ENCODE measurements at regions not wholly inside any gene's neighbourhood (a gene's known extent, or its start where the extent isn't known, plus 50 kb on each side); places are given as distances from the start of the nearest gene placed in this dataset.

- TF ChIP-seq EP300 (IDR thresholded peaks at IDR 0.05) (no peak), CTCF (IDR thresholded peaks at IDR 0.05) (no peak), POLR2A (IDR thresholded peaks at IDR 0.05) (no peak)
Measured at GRCh38 chr1:172818841-172819527, 160.1 kb downstream of the FASLG start.

Measured in stomach (tissue), 4 donors.